VCaP (cell line): ENCODE measurements at regions not wholly inside any gene's neighbourhood (a gene's known extent, or its start where the extent isn't known, plus 50 kb on each side); places are given as distances from the start of the nearest gene placed in this dataset.
A peak's percentile ranks its signal among the peaks of the same experiment; 100 is the strongest.
"Not testable (repeated sequence)": the region's sequence is repeated elsewhere in the genome, so short reads cannot be mapped to it uniquely, and the experiment has no call there.

Experiments used
- H3K27ac ChIP-seq: fragments of 450-650 bp; 2 replicates; pipeline ENCODE4 v1.5.1; 2017
- CTCF ChIP-seq: fragments of 450-650 bp; conservative IDR thresholded peaks from 2 replicates; pipeline ENCODE4 v1.5.1; 2017; ENCODE audit warnings: mild to moderate bottlenecking, moderate library complexity

DNA sequence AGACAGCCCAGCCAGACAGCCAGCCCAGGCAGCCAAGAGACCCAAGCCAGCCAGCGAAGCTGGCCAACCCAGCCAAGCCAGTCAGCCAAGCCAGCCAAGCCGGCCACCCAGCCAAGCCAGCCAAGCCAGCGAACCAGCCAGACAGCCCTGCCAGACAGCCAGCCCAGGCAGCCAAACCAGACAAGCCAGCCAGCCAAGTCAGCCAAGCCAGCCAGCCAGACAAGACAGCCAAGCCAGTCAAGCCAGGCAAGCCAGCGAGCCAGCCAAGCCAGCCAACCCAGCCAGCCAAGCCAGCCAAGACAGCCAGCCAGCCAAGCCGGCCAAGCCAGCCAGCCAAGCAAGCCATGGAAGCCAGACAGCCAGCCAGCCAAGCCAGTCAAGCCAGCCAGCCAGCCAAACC, 327.9 kb upstream of the PLGLB2 start:
- not testable (repeated sequence) for H3K27ac ChIP-seq

GRCh38 chr2:87420954-87421353, 326.9 kb upstream of the PLGLB2 start:
- H3K27ac ChIP-seq: not testable (repeated sequence)

- not testable (repeated sequence) for H3K27ac ChIP-seq
These were observed 323.8 kb upstream of the PLGLB2 start for GRCh38 chr2:87423796-87424762.

- not testable (repeated sequence) for H3K27ac ChIP-seq
These were observed 323.1 kb upstream of the PLGLB2 start for GRCh38 chr2:87424763-87425154.

- not testable (repeated sequence) for H3K27ac ChIP-seq
These were observed 322.7 kb upstream of the PLGLB2 start for GRCh38 chr2:87425191-87425590.

DNA sequence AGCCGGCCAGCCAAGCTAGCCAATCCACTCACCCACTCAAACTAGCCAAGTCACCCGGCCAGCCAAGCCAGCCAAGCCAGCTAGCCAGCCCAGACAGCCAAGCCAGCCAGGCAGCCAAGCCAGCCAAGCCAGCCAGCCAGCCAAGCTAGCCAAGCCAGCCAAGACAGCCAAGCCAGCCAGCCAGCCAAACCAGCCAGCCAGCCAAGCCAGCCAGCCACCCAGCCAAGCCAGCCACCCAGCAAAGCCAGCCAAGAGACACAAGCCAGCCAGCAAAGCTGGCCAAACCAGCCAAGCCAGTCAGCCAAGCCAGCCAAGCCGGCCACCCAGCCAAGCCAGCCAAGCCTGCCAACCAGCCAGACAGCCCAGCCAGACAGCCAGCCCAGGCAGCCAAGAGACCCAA, 322.2 kb upstream of the PLGLB2 start:
- not testable (repeated sequence) for H3K27ac ChIP-seq

DNA sequence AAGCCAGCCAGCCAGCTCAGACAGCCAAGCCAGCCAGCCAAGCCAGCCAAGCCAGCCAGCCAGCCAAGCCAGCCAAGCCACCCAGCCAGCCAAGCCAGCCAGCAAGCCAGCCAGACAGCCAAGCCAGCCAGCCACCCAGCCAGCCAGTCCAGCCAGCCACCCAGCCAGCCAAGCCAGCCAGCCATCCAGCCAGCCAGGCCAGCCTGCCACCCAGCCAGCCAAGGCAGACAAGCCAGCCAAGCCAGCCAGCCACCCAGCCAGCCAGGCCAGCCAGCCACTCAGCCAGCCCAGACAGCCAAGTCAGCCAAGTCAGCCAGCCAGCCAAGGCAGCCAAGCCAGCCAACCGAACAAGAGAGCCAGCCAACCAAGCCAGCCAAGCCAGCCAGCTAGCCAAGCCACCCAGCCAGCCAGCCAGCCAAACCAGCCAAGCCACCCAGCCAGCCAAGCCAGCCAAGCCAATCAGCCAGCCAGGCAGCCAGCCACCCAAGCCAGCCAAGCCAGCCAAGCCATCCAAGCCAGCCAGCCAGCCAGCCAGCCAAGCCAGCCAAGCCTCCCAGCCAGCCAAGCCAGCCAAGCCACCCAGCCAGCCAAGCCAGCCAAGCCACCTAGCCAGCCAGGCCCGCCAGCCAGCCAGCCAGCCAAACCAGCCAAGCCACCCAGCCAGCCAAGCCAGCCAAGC, 319.3 kb upstream of the PLGLB2 start:
- not testable (repeated sequence) for H3K27ac ChIP-seq

DNA sequence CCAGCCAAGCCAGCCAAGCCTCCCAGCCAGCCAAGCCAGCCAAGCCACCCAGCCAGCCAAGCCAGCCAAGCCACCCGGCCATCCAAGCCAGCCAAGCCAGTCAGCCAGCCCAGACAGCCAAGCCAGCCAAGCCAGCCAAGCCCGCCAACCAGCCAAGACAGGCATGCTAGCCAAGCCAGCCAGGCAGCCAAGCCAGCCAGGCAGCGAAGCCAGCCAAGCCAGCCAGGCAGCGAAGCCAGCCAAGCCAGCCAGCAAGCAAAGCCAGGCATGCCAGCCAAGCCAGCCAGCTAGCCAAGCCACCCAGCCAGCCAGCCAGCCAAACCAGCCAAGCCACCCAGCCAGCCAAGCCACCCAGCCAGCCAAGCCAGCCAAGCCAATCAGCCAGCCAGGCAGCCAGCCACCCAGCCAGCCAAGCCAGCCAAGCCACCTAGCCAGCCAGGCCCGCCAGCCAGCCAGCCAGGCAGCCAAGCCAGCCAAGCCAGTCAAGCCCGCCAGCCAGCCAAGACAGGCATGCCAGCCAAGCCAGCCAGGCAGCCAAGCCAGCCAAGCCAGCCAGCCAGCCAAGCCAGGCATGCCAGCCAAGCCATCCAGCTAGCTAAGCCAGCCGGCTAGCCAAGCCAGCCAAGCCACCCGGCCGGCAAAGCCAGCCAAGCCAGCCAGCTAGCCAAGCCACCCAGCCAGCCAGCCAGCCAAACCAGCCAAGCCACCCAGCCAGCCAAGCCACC, 318.5 kb upstream of the PLGLB2 start:
- H3K27ac ChIP-seq: not testable (repeated sequence)

DNA sequence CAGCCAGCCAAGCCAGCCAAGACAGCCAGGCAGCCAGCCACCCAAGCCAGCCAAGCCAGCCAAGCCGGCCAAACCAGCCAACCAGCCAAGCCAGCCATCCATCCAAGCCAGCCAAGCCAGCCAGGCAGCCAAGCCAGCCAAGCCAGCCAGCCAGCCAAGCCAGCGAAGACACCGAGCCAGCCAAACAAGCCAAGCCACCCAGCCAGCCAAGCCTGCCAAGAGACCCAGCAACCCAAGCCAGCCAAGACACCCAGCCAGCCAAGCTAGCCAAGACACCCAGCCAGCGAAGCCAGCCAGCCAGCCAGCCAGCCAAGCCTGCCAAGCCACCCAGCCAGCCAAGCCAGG, 318.0 kb upstream of the PLGLB2 start:
- H3K27ac ChIP-seq: not testable (repeated sequence)

GRCh38 chr2:87431051-87431450, 316.8 kb upstream of the PLGLB2 start:
- not testable (repeated sequence) for H3K27ac ChIP-seq

- not testable (repeated sequence) for H3K27ac ChIP-seq
These were observed 315.0 kb upstream of the PLGLB2 start for GRCh38 chr2:87432711-87433453.

GRCh38 chr2:87436007-87436406, 311.9 kb upstream of the PLGLB2 start:
- not testable (repeated sequence) for H3K27ac ChIP-seq

- not testable (repeated sequence) for H3K27ac ChIP-seq
These were observed 310.1 kb upstream of the PLGLB2 start for GRCh38 chr2:87437701-87438260.

DNA sequence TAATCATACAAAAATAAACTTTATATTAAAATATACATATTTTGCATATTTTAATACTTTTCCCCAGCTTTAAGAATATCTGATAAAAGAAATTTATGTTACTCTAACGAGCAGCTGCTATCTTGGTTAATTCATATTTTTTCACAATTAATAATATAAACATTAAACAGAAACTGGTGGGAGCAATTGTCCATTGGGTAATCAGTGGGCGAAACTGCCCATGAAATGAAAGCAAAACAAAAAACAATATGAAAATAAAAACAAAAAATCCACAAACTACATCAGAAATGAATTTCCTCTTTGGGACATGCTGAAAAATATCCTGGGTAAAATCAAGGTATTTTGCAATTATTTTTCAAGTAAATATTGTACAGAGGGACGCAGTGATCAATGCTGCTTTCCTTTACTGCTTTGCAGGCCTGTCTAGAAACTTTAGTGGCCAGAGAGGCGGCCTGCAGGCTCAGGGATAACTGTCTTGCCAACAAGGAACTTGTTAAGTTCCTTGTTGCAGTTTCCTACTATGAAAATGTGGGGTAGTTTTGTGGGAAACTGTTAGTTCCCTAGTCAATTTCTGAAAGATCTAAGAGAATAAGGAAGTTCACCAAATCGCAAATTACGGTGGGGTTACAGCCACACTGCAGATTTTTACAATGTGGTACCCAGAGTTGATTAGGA, 309.0 kb upstream of the PLGLB2 start:
- not testable (repeated sequence) for H3K27ac ChIP-seq

- 0 out of 2 replicates have a peak, but pooled peaks have one; percentile 6 for TF ChIP-seq CTCF
- not testable (repeated sequence) for H3K27ac ChIP-seq
These were observed 308.2 kb upstream of the PLGLB2 start for GRCh38 chr2:87439617-87440204.

DNA sequence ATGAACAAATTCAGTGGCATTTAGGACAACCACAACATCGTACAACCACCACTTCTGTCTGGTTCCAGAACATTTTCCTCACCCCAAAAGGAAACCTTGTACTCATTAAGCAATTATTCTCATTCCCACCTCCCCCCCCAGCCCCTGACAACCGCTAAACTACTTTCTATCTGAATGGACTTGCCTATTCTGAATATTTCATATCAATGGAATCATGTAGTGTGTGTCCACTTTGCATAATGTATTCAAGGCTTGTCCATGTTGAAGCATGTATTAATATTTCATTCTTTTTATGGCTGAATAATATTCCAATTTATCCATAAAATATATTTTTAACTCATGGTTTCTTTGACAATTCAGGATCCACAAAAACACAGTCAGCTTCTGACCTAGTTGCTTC, 307.2 kb upstream of the PLGLB2 start:
- H3K27ac ChIP-seq: not testable (repeated sequence)

GRCh38 chr2:87441375-87441774, 306.5 kb upstream of the PLGLB2 start:
- H3K27ac ChIP-seq: not testable (repeated sequence)

GRCh38 chr2:87442983-87443577, 304.8 kb upstream of the PLGLB2 start:
- not testable (repeated sequence) for H3K27ac ChIP-seq
